Chondrocyte (in vitro differentiated cells): ENCODE measurements at regions not wholly inside any gene's neighbourhood (a gene's known extent, or its start where the extent isn't known, plus 50 kb on each side); places are given as distances from the start of the nearest gene placed in this dataset.

Experiments
- DNase-seq: peaks from one replicate; pipeline ENCODE4 v3.0.0; 2021; ENCODE audit warnings: mixed read lengths, low spot score
- H3K27ac Mint-ChIP-seq: one replicate; pipeline ENCODE4 v1.8.0; 2021; ENCODE audit warnings: mild to moderate bottlenecking, moderate library complexity, mixed read lengths; ENCODE audit not compliant: unreplicated experiment
- H3K27me3 Mint-ChIP-seq: 2 replicates; pipeline ENCODE4 v1.8.0; 2021; ENCODE audit warnings: low read depth, mixed read lengths
- H3K36me3 Mint-ChIP-seq: 2 replicates; pipeline ENCODE4 v1.8.0; 2021; ENCODE audit warnings: low read depth, mixed read lengths
- H3K4me1 Mint-ChIP-seq: 2 replicates; pipeline ENCODE4 v1.8.0; 2021; ENCODE audit warnings: low read depth, mild to moderate bottlenecking, mixed read lengths
- H3K4me3 Mint-ChIP-seq: one replicate; pipeline ENCODE4 v1.8.0; 2021; ENCODE audit warnings: mild to moderate bottlenecking, moderate library complexity, mixed read lengths; ENCODE audit not compliant: unreplicated experiment
- H3K9me3 Mint-ChIP-seq: 2 replicates; pipeline ENCODE4 v1.8.0; 2021; ENCODE audit warnings: low read depth, mixed read lengths
- TF ChIP-seq, protein P1 (sequence below): fragments of 200-600 bp; sonication (generic); IDR thresholded peaks from 2 replicates; pipeline ENCODE4 v1.5.0; 2021; ENCODE audit warnings: antibody characterized with exemption, mild to moderate bottlenecking, moderate library complexity

DNA sequence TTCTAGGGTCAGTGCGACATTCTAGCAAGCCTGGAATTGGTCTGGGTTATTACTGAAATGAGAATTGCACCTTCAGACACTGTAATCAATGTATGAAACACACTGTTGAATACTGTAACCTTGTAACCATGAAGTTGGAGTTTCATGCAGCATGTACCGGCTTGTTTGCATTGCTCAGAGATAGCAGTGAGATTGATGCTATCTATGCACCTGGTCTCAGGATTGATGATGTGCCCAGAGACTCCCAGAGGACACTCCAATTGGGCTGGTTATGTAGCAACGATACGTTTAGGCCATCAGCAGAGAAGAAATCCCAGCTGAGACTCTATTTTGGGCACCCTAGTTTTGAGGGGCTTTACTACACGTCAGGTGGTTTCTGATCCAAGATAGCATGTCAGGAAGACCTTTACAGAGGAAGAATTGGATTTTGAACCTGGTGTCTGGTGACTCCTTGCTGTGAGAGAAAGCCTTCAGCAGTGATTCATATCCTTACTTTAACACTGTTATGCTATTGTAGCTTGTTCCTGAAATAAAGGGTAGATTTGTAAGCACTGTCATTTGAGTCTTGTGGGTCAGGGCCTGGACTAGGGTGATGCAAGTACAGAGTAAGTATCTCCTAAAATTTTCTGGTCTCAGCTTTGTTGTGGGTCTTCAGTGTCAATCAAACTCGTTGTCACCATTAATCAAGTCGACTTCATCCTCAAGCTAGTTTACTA is 305.1 kb upstream of the GULP1 start:
- TF ChIP-seq, protein P1, sequence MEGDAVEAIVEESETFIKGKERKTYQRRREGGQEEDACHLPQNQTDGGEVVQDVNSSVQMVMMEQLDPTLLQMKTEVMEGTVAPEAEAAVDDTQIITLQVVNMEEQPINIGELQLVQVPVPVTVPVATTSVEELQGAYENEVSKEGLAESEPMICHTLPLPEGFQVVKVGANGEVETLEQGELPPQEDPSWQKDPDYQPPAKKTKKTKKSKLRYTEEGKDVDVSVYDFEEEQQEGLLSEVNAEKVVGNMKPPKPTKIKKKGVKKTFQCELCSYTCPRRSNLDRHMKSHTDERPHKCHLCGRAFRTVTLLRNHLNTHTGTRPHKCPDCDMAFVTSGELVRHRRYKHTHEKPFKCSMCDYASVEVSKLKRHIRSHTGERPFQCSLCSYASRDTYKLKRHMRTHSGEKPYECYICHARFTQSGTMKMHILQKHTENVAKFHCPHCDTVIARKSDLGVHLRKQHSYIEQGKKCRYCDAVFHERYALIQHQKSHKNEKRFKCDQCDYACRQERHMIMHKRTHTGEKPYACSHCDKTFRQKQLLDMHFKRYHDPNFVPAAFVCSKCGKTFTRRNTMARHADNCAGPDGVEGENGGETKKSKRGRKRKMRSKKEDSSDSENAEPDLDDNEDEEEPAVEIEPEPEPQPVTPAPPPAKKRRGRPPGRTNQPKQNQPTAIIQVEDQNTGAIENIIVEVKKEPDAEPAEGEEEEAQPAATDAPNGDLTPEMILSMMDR = no peak
- Mint-ChIP-seq H3K9me3 (no peaks in the 10 kb centered on the region), H3K4me3 (no peak overlapping the region), H3K27ac (no peak overlapping the region), H3K4me1 (peaks cover 27% of the 10 kb centered on the region), H3K36me3 (no peaks in the 10 kb centered on the region), H3K27me3 (no peaks in the 10 kb centered on the region)
- DNase-seq = no peak

DNA sequence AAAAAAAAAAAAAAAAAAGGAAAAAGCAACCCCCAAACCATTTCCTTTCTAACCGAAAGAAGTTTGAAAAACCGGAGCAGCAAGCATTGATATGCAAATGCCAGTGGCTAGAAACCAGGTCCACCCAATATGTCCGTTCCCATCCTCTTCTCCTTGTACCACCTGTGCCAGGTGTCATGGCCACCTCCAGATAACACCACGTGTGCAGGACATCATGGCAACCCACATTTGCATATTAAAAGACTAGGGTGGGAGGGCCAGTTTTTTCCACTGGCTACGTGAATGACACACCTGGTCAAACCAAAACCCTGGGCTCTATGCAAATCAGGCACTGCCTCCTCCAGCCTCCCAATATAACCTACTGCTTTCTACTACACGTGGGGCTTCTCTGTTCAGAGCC is 303.3 kb upstream of the GULP1 start:
- Mint-ChIP-seq H3K9me3 (no peaks in the 10 kb centered on the region), H3K36me3 (no peaks in the 10 kb centered on the region), H3K27me3 (no peaks in the 10 kb centered on the region), H3K4me3 (no peak overlapping the region), H3K27ac (no peak overlapping the region), H3K4me1 (peaks cover 31% of the 10 kb centered on the region)
- TF ChIP-seq, protein P1 = no peak
- DNase-seq = no peak

DNA sequence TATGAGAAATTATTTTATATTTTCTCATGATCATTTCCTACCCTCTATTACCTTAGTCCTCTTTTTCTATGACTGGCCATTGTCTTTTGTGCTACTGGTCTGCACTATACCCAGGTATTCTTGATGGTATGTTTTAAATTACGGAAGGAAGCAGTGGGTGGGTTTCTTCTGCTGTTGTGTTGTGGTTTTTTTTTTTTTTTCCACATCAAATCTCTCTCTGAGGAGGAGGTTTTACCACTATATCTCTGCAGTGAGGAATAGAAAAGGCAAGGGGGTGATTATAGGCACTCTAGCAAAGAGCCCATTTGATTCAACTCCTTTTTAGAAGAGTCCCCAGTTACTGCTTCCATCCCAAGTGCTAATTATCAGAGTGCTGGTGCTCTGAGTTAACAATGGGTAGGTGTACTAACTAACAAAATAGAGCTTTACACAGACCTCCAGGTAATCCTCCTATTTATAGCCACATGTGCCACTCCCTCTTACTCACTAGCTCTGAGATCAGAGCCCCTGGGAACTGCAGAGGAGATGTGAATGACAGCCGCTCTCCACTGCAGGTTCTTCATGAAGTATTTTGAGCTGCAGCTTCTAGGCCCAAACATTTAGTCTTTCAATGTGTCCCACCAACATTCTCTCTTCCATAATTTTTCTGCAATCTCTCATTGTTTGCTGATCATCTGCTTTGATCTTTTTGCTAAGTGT is 301.6 kb upstream of the GULP1 start:
- TF ChIP-seq, protein P1 = no peak
- no peaks in the 10 kb centered on the region for H3K27me3 Mint-ChIP-seq
- no peak overlapping the region for H3K4me3 Mint-ChIP-seq
- DNase-seq = no peak
- peaks cover 43% of the 10 kb centered on the region for H3K4me1 Mint-ChIP-seq
- no peak overlapping the region for H3K27ac Mint-ChIP-seq
- no peaks in the 10 kb centered on the region for H3K9me3 Mint-ChIP-seq
- no peaks in the 10 kb centered on the region for H3K36me3 Mint-ChIP-seq

DNA sequence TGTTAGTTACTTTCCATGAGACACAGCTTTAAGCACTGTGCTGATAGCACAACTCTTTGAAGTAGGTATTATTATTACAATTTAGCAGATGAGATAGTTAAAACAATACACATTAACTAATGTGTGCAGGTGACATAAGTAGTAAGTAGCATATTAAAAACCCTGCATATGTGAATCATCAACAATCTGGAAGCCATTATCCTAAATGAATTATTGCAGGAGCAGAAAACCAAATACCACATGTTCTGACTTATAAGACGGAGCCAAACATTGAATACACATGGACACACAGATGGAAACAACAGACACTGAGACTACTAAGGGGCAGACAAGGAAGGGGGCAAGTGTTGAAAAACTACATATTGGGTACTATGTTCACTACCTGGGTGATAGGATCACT is 300.3 kb upstream of the GULP1 start:
- H3K4me1 Mint-ChIP-seq = peaks cover 42% of the 10 kb centered on the region
- no peak overlapping the region for H3K27ac Mint-ChIP-seq
- H3K4me3 Mint-ChIP-seq = no peak overlapping the region
- TF ChIP-seq, protein P1 = no peak
- DNase-seq = no peak
- H3K27me3 Mint-ChIP-seq = no peaks in the 10 kb centered on the region
- H3K36me3 Mint-ChIP-seq = no peaks in the 10 kb centered on the region
- no peaks in the 10 kb centered on the region for H3K9me3 Mint-ChIP-seq

DNA sequence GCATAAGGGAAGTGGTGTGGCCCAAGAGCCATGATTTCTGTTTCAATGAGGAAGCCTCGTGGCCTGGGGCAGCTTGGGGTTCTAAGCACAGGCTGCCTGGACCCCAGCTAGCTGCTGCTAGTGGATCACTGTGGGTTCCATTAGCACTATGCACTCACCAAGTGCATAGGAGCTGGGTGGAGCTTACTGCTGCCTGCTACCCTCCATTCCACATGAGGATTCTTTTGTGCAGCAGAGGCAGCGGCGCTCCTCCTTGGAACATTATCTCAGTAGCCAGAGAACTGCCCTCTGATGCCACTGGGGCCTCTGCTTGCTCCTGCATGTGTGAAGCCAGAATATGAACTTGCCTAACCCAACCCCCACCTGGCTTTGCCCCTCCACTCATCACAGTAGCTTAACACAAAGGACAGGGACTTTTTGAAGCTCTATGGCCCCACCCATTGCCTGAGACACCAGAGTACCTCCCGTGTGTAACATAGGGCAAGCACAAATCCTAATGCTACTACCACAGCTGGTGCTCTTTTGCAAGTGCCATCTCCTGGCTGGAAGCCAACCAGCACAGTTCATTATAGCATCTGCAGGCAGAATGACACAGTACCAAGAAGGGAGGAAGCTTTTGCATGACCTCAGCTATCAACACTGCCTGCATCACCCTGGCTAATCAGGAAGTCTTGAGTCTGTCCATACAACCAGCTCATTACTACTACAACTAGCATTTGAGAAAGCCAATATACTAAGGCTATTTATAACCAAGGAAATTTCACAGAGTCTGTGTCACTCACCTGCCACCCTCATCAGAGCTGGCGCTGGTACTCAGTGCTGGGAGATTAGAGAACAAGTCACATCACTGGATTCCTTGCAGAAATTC is 297.0 kb upstream of the GULP1 start:
- no peak for DNase-seq
- no peak overlapping the region for H3K27ac Mint-ChIP-seq
- H3K36me3 Mint-ChIP-seq = no peaks in the 10 kb centered on the region
- no peaks in the 10 kb centered on the region for H3K9me3 Mint-ChIP-seq
- H3K27me3 Mint-ChIP-seq = no peaks in the 10 kb centered on the region
- TF ChIP-seq, protein P1 = no peak
- H3K4me1 Mint-ChIP-seq = peaks cover 39% of the 10 kb centered on the region
- H3K4me3 Mint-ChIP-seq = no peak overlapping the region
